Testis (tissue), 2 donors: ENCODE measurements at regions not wholly inside any gene's neighbourhood (a gene's known extent, or its start where the extent isn't known, plus 50 kb on each side); places are given as distances from the start of the nearest gene placed in this dataset.

Experiments
- CTCF ChIP-seq, 3 experiments: fragments of 450-650 bp in 2 of 3; fragments of 200-600 bp in 1 of 3; sonication (generic) in 1 of 3; IDR thresholded peaks; one replicate each; pipeline ENCODE4 v1.5.1; 2016 to 2019; ENCODE audit warnings: antibody characterized with exemption in 3 of 3, mild to moderate bottlenecking in 2 of 3, moderate library complexity in 1 of 3
- POLR2A ChIP-seq: fragments of 450-650 bp; IDR thresholded peaks from one replicate; pipeline ENCODE4 v1.6.1; 2017; ENCODE audit warnings: antibody characterized with exemption, mild to moderate bottlenecking, moderate library complexity

GRCh38 chr9:81499594-81499993 lies 189.8 kb downstream of the TLE1 start:
- no peak for TF ChIP-seq CTCF (IDR thresholded peaks at IDR 0.05)
- TF ChIP-seq POLR2A = no peak
